CD4-positive, alpha-beta T cell treated with Interleukin-4 for 4 hours (primary cell): ENCODE measurements at regions not wholly inside any gene's neighbourhood (a gene's known extent, or its start where the extent isn't known, plus 50 kb on each side); places are given as distances from the start of the nearest gene placed in this dataset.

ENCODE experiments used
- DNase-seq: peaks from one replicate; pipeline ENCODE4 v3.0.0-alpha.2; 2020

DNA sequence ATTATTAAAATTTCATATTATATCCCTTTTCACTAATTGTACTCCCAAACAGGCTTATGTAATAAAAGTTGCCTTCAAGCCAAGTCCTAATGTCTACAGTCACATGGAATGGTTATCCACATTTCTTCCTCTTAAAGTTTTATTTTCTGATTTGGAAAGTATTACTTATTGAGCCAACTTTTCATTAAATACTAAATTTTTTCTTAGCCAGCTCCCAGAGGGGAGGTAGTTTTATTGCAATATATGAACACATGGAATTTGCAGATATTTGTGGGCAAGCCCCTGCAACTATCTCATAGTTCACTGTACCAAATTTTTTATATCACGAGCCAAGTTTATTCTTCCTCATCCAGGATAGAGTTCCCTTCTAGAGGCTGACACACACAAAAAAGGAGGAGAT is 332.8 kb upstream of the PTGER4 start:
- no peak for DNase-seq

DNA sequence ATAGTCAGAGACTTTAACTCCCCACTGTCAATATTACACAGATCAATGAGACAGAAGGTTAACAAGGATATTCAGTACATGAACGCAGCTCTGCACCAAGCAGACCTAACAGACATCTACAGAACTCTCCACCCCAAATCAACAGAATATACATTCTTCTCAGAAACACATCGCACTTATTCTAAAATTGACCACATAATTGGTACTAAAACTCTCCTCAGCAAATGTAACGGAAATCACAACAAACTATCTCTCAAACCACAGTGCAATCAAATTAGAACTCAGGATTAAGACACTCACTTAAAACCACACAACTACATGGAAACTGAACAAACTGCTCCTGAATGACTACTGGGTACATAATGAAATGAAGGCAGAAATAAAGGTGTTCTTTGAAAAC is 341.3 kb upstream of the PTGER4 start:
- DNase-seq, result peak; percentile 46

DNA sequence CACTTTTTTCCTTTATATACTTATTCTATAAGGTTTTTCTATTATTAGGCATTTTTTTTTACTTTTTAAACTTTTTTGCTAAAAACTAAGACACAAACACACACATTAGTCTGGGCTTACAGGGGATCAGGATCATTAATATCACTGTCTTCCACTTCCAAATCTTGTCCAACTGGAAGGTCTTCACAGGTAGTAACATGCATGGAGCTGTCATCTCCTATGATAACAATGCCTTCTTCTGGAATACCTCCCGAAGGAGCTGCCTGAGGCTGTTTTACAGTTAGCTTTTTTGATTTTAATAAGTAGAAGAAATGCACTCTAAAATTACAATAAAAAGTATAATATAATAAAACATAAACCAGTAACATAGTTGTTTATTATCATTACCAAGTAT is 345.5 kb upstream of the PTGER4 start:
- no peak for DNase-seq

DNA sequence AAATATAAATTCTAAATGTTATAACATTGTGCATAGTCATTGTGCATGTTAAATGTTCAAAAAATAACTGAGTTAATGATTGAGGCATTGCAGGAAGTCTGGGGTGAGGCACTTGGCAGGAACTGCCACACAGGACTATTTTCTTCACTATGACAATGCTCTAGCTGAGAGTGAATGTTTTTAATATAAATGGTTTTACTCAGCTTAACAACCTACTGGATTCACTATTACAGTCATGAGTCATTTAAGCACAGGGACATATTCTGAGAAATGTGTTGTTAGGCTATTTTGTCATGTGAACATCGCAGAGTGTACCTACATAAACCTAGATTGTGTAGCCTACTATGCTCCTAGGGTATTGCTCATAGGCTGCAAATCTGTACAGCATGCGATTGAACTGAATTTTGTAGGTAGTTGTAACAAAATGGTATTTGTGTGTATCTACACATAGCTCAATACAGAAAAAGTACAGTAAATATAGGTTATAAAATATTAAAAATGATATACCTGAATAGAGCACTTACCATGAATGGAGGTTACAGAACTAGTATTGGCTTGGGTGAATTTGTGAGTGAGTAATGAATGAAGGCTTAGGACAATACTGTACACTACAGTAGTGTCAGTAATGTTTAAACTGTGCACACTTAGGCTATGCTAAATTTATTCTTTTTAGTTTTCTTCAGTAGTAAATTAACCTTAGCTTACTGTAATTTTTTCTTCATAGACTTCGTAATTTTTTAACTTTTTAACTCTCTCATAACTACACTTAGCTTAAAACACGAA is 346.1 kb upstream of the PTGER4 start:
- peak; percentile 69 for DNase-seq

DNA sequence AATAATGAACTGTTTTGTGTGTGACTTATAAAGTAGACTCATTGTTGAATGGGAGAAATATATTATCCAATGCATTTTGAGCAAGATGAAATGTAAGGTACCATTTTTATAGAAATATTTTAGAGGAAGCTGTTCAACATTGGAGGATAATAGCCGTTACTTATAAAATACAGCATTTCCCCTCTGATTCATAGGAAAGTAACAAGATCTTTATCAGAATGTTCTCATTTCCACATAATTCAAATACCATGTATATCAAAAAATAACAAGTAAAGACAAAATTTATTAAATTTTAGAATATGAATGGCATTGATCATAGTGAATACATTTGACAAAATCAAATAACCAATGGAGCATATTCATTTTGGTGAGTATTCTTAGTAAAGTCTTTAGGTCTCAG is 346.7 kb upstream of the PTGER4 start:
- DNase-seq, result no peak

GRCh38 chr5:40331616-40332015 is 348.1 kb upstream of the PTGER4 start:
- DNase-seq, result no peak

GRCh38 chr5:40321514-40321913 is 358.2 kb upstream of the PTGER4 start:
- no peak for DNase-seq

DNA sequence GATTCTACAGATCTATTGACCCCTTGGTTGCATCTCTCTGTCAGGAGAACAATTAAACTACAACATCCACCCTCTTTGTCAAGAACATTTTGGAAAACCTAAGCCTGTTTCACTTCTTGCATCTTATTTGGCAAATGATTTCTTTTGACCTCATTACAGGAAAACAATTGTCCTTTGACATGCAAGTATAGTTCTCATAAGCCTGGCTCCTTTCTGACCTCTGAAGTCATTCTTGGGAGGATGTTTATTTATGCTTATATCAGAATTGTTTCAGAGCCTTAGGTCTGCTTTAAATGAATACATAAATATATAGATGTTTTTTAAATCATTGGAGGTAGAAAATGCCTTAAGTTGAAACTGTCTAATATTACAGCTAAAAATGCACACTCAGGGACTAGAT is 361.3 kb upstream of the PTGER4 start:
- DNase-seq, result no peak

GRCh38 chr5:40317023-40317422 is 362.7 kb upstream of the PTGER4 start:
- DNase-seq, result no peak

DNA sequence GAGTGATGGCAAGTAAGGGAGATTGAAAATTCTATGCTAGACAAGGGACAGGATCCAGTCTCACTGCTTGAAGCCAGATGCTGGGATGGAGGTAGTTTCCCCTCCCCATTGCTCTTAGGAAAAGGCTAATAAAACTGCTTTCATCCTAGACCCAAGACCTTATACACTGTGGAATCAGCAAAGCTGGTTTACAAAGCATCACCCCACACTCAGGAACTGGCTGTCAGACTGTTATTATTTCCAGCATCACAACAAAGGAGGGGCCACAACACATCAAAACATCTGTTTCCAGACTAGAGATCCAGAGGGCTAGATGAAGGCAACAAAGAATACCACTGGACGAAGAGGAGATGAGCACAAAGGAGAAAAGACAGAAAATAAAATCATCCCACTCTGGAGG is 364.6 kb upstream of the PTGER4 start:
- DNase-seq, result no peak

GRCh38 chr5:40314275-40314674 is 365.4 kb upstream of the PTGER4 start:
- no peak for DNase-seq

DNA sequence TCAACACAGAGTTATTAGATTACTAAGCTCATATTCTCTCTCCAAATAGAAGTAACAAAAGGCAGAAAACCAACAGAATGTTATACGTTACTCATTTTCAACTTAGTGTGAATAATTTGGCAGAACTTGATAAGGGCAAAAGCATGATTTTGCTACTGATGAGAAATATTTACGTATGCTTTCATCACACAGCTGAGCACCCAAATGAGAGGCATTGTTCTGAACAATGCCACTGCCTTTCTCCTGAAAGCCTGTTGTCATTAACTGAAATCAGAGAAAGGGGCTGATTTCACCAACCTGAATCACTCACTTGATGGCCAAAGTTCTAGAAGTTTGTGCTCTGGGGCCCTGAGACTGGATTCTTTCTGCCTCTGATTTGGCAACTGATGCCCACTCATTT is 367.5 kb upstream of the PTGER4 start:
- no peak for DNase-seq

- no peak for DNase-seq
Measured at GRCh38 chr5:40309851-40310250, 369.9 kb upstream of the PTGER4 start.

DNA sequence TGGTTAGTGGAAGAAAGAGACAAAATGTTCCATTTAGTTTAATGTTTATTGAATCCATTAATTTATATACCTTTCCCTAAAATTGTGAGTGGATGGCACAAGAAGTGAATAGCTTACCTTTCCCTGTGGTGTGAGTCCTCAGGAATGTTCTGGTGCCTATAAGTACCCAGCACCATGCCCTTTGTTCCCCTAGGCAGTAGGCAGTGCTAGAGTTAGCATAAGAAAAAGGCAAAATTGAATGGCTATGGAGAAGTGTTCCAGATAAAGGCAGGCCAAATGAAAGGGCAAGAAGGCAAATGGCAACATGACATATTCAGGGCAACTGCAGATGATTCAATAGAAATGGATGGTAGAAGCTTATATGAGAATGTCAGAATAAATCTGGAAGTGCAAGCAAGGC is 370.8 kb upstream of the PTGER4 start:
- no peak for DNase-seq

- DNase-seq, result no peak
Measured at GRCh38 chr5:40307920-40308319, 371.8 kb upstream of the PTGER4 start.

GRCh38 chr5:40306869-40307487 is 372.7 kb upstream of the PTGER4 start:
- no peak for DNase-seq

DNA sequence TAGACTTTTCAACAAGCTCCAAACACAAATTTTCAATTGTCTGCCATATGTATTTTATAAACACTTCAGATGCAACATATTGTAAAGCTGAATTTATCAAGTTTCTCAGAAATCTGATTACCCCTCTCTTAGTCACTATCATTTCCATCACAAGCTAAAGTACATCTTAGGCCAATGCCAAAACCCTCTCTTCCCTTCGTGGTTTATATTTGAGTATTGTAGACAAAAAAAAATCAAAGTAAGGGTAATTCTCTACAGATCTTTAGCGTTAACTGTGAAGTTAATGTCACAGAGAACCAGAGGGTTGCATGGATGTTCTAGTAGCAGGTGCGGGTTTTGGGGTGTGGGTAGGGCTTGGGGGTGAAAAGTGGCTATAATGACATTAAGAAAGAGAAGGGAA is 387.7 kb upstream of the PTGER4 start:
- DNase-seq, result no peak

DNA sequence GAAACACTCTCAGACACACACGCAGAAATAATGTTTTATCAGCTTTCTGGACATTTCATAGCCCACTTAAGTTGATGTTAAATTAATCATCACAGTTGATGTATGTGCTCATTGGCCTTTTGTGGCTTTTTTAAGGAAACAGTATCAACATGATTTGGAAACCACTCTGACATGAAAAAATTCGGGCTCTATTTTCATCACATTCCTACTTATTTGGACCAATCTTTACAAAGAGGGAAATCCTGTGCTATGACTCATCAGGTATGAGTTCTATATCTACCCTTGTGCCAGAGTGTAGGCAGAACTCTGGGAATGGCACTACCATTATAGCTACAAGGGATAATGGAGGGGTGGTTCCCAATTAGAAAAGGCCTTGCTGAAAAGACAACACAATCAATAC is 388.4 kb upstream of the PTGER4 start:
- DNase-seq, result no peak

DNA sequence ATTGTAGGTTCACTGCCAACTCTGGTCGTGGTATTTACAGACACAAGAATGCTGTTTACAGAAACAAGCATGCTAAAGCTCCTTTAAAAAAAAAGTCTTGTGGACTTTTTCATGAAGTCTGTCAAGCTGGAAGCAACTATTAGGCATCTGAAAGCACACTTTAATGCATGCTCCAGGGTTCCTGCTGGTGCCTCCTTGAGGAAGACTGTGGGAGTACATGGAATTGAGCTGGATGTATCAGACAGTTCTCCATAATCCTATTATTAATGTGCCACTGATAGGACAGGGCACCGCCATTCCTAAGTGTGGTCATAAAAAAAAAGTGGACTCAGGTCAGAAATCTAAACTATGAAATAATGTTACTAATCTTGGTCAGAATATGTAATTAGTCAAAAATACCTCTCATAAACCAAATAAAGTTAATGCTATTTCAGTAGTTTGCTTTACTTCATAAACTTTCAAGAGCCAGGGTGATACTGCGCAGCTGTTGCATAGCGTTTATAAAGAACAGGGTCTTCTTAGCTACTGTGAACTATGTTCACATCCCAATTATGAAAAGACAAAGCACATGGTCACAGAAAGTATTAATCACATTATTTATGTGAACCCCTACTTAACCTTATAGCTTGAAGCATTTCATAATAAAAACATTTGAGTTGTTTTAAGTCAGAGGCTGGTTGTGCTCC is 390.8 kb upstream of the PTGER4 start:
- DNase-seq, result no peak

DNA sequence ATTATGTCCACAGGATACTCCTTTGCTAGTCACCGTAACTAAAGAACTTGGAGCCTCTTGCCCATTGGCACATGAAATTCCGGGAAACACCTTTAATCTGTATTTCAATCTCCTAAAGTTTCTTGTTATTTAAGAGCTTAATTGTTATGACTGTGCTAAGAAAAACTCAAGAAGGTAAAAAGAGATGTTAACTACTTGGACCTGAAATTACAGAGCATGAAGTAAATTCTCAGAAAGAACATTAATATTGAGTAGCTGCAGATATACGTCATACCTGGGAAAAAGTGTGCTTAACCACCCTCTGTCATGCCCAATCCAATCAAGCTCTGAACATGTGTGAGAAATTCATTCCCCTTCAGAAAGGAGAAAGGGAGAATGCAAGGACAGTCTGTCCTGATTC is 394.9 kb upstream of the PTGER4 start:
- DNase-seq, result no peak

GRCh38 chr5:40278881-40279280 is 400.8 kb upstream of the PTGER4 start:
- DNase-seq, result no peak

DNA sequence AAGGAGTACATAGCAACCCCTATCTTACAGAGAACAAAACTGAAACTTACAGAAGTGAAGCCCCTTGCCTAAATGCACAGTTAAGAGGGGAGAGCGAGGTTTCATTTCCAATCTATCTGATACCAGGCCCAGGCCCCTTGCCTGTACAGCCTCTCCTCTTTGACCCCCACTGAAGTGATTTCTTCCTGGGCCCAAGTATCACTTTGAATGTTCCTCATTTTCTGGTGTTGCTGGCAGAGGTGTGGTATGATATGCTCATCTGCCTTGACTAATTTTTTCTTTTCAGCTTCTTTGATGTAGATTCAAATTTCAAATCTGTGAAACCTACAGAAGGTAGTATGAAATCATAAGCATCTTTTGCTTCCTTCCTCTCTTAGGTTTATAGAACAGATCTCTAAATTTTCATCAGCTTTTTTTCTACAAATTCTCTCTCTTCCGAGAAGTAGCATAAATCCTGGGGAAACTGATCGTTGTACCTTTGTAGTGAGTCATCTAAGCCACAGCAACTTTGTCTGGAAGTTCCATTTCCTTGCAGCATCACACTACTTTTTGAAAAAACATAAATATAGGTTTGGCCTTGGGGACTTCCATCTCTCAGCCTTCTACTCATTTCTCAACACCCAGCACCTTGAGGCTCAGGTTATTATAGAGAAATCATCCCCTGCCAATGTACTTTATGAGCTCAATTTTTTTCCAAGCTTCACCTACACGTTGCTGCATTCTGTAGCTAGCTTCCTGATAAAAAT is 402.4 kb upstream of the PTGER4 start:
- DNase-seq, result peak; percentile 59

DNA sequence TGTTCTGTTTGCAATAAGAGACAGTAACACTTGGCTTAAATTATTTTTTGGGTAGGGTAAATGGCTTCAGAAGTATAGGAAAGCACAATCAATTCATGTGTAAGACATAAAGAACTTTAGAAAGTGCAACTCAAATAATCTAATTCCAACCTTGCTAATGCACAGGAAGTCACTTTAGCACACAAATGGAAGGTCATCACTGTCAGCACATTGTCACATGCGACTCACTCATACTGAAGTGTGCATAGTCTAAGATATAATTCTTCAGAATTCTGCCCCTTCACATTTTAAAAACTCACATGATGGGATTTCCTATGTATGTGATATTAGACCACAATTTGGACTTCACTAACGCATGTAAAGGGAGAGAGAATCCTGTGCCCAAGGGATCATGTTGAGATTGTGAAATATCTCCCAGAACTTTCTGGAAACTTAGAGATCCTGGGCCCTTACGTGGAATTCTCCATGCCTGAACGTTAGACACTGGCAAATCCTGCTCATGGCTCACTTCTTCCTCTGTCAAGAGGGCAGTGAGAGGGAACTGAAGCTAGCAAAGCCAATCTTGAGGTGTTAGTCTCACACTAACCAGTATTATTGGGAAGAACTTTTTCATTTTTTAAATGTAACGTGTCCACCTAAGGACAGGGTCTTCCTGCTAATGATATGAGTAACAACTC is 403.2 kb upstream of the PTGER4 start:
- peak; percentile 13 for DNase-seq
